ENCODE measurements at regions not wholly inside any gene's neighbourhood (a gene's known extent, or its start where the extent isn't known, plus 50 kb on each side); places are given as distances from the start of the nearest gene placed in this dataset.

DNA sequence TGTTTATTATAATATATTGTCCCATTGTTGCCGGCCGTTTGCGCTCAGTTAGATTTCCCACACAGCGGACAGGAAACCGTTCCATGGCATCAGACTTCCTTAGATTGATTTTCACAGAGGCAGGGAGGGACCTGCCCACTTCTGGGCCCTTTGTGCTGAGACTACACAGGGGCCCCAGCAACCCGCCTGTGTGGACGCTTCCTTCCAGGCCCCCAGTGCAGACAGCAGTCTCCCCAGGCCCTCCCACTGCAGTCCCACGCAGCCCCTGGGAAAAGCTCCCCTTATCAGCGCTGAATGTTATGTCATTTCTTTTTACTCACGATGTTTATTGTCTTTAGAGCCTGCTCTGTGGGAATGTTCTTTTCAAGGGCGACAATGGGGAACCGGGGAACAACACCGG lies 351.7 kb upstream of the ARGLU1 start:
- TF ChIP-seq, protein P1, sequence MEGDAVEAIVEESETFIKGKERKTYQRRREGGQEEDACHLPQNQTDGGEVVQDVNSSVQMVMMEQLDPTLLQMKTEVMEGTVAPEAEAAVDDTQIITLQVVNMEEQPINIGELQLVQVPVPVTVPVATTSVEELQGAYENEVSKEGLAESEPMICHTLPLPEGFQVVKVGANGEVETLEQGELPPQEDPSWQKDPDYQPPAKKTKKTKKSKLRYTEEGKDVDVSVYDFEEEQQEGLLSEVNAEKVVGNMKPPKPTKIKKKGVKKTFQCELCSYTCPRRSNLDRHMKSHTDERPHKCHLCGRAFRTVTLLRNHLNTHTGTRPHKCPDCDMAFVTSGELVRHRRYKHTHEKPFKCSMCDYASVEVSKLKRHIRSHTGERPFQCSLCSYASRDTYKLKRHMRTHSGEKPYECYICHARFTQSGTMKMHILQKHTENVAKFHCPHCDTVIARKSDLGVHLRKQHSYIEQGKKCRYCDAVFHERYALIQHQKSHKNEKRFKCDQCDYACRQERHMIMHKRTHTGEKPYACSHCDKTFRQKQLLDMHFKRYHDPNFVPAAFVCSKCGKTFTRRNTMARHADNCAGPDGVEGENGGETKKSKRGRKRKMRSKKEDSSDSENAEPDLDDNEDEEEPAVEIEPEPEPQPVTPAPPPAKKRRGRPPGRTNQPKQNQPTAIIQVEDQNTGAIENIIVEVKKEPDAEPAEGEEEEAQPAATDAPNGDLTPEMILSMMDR (IDR thresholded peaks at IDR 0.05) = no peak
- no peak for TF ChIP-seq MEF2A (IDR thresholded peaks at IDR 0.05; ENCODE audit: borderline replicate concordance, low read depth)
